ENCODE measurements at regions not wholly inside any gene's neighbourhood (a gene's known extent, or its start where the extent isn't known, plus 50 kb on each side); places are given as distances from the start of the nearest gene placed in this dataset.

- Histone ChIP-seq H3K4me3 (ENCODE audit: low read depth in 1 of 2, low read length in 1 of 2) (no peak overlapping the region), H3K9me3 (no peaks in the 10 kb centered on the region), H3K27ac (no peak overlapping the region), H3K4me1 (ENCODE audit: control insufficient read depth in 1 of 2, insufficient read depth in 1 of 2, low read depth in 1 of 2, low read length in 1 of 2) (no peaks in the 10 kb centered on the region), H3K36me3 (no peaks in the 10 kb centered on the region), H3K27me3 (no peaks in the 10 kb centered on the region)
- TF ChIP-seq CTCF (IDR thresholded peaks at IDR 0.05): no peak
Measured at GRCh38 chr20:48146308-48146707, 361.0 kb upstream of the SULF2 start.

- no peaks in the 10 kb centered on the region for H3K4me1 ChIP-seq (ENCODE audit: control insufficient read depth in 1 of 2, insufficient read depth in 1 of 2, low read depth in 1 of 2, low read length in 1 of 2)
- no peak for TF ChIP-seq CTCF (IDR thresholded peaks at IDR 0.05)
- no peaks in the 10 kb centered on the region for H3K27me3 ChIP-seq
- H3K9me3 ChIP-seq: no peaks in the 10 kb centered on the region
- H3K36me3 ChIP-seq: no peaks in the 10 kb centered on the region
- H3K27ac ChIP-seq: no peak overlapping the region
- H3K4me3 ChIP-seq (ENCODE audit: low read depth in 1 of 2, low read length in 1 of 2): no peak overlapping the region
Measured at GRCh38 chr20:48143435-48144081, 358.3 kb upstream of the SULF2 start.

GRCh38 chr20:48142516-48142773 lies 357.2 kb upstream of the SULF2 start:
- Histone ChIP-seq H3K9me3 (no peaks in the 10 kb centered on the region), H3K36me3 (no peaks in the 10 kb centered on the region), H3K27ac (no peak overlapping the region), H3K4me3 (ENCODE audit: low read depth in 1 of 2, low read length in 1 of 2) (no peak overlapping the region), H3K4me1 (ENCODE audit: control insufficient read depth in 1 of 2, insufficient read depth in 1 of 2, low read depth in 1 of 2, low read length in 1 of 2) (no peaks in the 10 kb centered on the region), H3K27me3 (no peaks in the 10 kb centered on the region)
- TF ChIP-seq CTCF (IDR thresholded peaks at IDR 0.05): no peak

- Histone ChIP-seq H3K27me3 (no peaks in the 10 kb centered on the region), H3K27ac (no peak overlapping the region), H3K4me3 (ENCODE audit: low read depth in 1 of 2, low read length in 1 of 2) (no peak overlapping the region), H3K4me1 (ENCODE audit: control insufficient read depth in 1 of 2, insufficient read depth in 1 of 2, low read depth in 1 of 2, low read length in 1 of 2) (no peaks in the 10 kb centered on the region), H3K9me3 (no peaks in the 10 kb centered on the region), H3K36me3 (no peaks in the 10 kb centered on the region)
- no peak for TF ChIP-seq CTCF (IDR thresholded peaks at IDR 0.05)
Measured at GRCh38 chr20:48141660-48142515, 356.6 kb upstream of the SULF2 start.

GRCh38 chr20:48139262-48140041 lies 354.2 kb upstream of the SULF2 start:
- Histone ChIP-seq H3K4me3 (ENCODE audit: low read depth in 1 of 2, low read length in 1 of 2) (no peak overlapping the region), H3K36me3 (no peaks in the 10 kb centered on the region)
- no peak for TF ChIP-seq CTCF (IDR thresholded peaks at IDR 0.05)

More at GRCh38 chr20:48139262-48140041, 354.2 kb upstream of the SULF2 start:
- H3K27ac ChIP-seq: no peak overlapping the region
- no peaks in the 10 kb centered on the region for H3K9me3 ChIP-seq
- H3K27me3 ChIP-seq: no peaks in the 10 kb centered on the region
- no peaks in the 10 kb centered on the region for H3K4me1 ChIP-seq (ENCODE audit: control insufficient read depth in 1 of 2, insufficient read depth in 1 of 2, low read depth in 1 of 2, low read length in 1 of 2)
